ENCODE measurements at regions not wholly inside any gene's neighbourhood (a gene's known extent, or its start where the extent isn't known, plus 50 kb on each side); places are given as distances from the start of the nearest gene placed in this dataset.

- WGBS, 2 donors = 83 to 88% methylated on average over 1 of the region's 1 CpG
- intact Hi-C loops (cut with DNase I) = no loop called here
- no peaks in the 10 kb centered on the region for H3K36me3 ChIP-seq
- H3K4me1 ChIP-seq = no peaks in the 10 kb centered on the region
- no peak overlapping the region for H3K27ac ChIP-seq
- H3K9me3 ChIP-seq = no peaks in the 10 kb centered on the region
- no peaks in the 10 kb centered on the region for H3K27me3 ChIP-seq
- DNase-seq = no peak
- no peak overlapping the region for H3K4me3 ChIP-seq (replicated peaks in 1 of 3)
- no peak for TF ChIP-seq POLR2A (IDR thresholded peaks at IDR 0.05)
- no peak for TF ChIP-seq CTCF (IDR thresholded peaks at IDR 0.05)
Observed at GRCh38 chrX:34886011-34886410, 56.6 kb upstream of the FAM47B start.

GRCh38 chrX:34891391-34891790 is 51.2 kb upstream of the FAM47B start:
- DNase-seq = no peak
- H3K36me3 ChIP-seq = no peaks in the 10 kb centered on the region
- no peaks in the 10 kb centered on the region for H3K27me3 ChIP-seq
- H3K4me3 ChIP-seq (replicated peaks in 1 of 3) = no peak overlapping the region
- H3K27ac ChIP-seq = no peak overlapping the region
- H3K4me1 ChIP-seq = no peaks in the 10 kb centered on the region
- peaks cover 4% of the 10 kb centered on the region for H3K9me3 ChIP-seq
- 83 to 91% methylated on average over 3 of the region's 3 CpGs for WGBS, 2 donors
- intact Hi-C loops (cut with DNase I) = no loop called here
- TF ChIP-seq CTCF (IDR thresholded peaks at IDR 0.05) (no peak), POLR2A (IDR thresholded peaks at IDR 0.05) (no peak)

Measured in thyroid gland (tissue), 4 donors.